ENCODE measurements at regions not wholly inside any gene's neighbourhood (a gene's known extent, or its start where the extent isn't known, plus 50 kb on each side); places are given as distances from the start of the nearest gene placed in this dataset.

- no peaks in the 10 kb centered on the region for H3K36me3 ChIP-seq (ENCODE audit: insufficient read depth in 1 of 2, low read depth in 1 of 2)
- H3K27ac ChIP-seq = no peak overlapping the region
- H3K4me3 ChIP-seq = no peak overlapping the region
- no peak for ATAC-seq
- no peaks in the 10 kb centered on the region for H3K27me3 ChIP-seq (ENCODE audit: insufficient read depth in 3 of 3, low read length in 2 of 3)
- no peaks in the 10 kb centered on the region for H3K9me3 ChIP-seq
- 72 to 76% (median 72%) methylated on average over 4 of the region's 4 CpGs for WGBS, 3 donors
- no peaks in the 10 kb centered on the region for H3K4me1 ChIP-seq
- intact Hi-C loops (cut with DNase I) = no loop called here
- no peak for DNase-seq
- TF ChIP-seq CTCF (IDR thresholded peaks at IDR 0.05) = no peak
These were observed 463.7 kb upstream of the CTNND2 start for GRCh38 chr5:12367973-12368372.

- DNase-seq (no peak), ATAC-seq (no peak)
- intact Hi-C loops (cut with DNase I) = no loop called here
These were observed 456.0 kb upstream of the CTNND2 start for GRCh38 chr5:12360218-12360617.

GRCh38 chr5:12358371-12359090, 454.3 kb upstream of the CTNND2 start:
- Histone ChIP-seq H3K9me3 (no peaks in the 10 kb centered on the region), H3K4me1 (no peaks in the 10 kb centered on the region), H3K27ac (no peak overlapping the region), H3K36me3 (ENCODE audit: insufficient read depth in 1 of 2, low read depth in 1 of 2) (no peaks in the 10 kb centered on the region), H3K27me3 (ENCODE audit: insufficient read depth in 3 of 3, low read length in 2 of 3) (no peaks in the 10 kb centered on the region), H3K4me3 (no peak overlapping the region)
- TF ChIP-seq CTCF (IDR thresholded peaks at IDR 0.05) = no peak
- DNase-seq (no peak), ATAC-seq (no peak)
- 48 to 52% (median 49%) methylated on average over 6 of the region's 6 CpGs for WGBS, 3 donors
- intact Hi-C loops (cut with DNase I) = no loop called here

More at GRCh38 chr5:12360218-12360617, 456.0 kb upstream of the CTNND2 start:
- Histone ChIP-seq H3K36me3 (ENCODE audit: insufficient read depth in 1 of 2, low read depth in 1 of 2) (no peaks in the 10 kb centered on the region), H3K27me3 (ENCODE audit: insufficient read depth in 3 of 3, low read length in 2 of 3) (no peaks in the 10 kb centered on the region), H3K9me3 (no peaks in the 10 kb centered on the region), H3K4me1 (no peaks in the 10 kb centered on the region), H3K4me3 (no peak overlapping the region), H3K27ac (no peak overlapping the region)
- 91 to 100% (median 96%) methylated on average over 1 of the region's 1 CpG for WGBS, 3 donors
- no peak for TF ChIP-seq CTCF (IDR thresholded peaks at IDR 0.05)

- ATAC-seq (no peak), DNase-seq (no peak)
- no peaks in the 10 kb centered on the region for H3K36me3 ChIP-seq (ENCODE audit: insufficient read depth in 1 of 2, low read depth in 1 of 2)
- no peaks in the 10 kb centered on the region for H3K4me1 ChIP-seq
- H3K27me3 ChIP-seq (ENCODE audit: insufficient read depth in 3 of 3, low read length in 2 of 3) = no peaks in the 10 kb centered on the region
- TF ChIP-seq CTCF (IDR thresholded peaks at IDR 0.05) = no peak
- intact Hi-C loops (cut with DNase I) = no loop called here
- WGBS, 3 donors = 40 to 48% (median 43%) methylated on average over 3 of the region's 3 CpGs
- no peaks in the 10 kb centered on the region for H3K9me3 ChIP-seq
- H3K27ac ChIP-seq = no peak overlapping the region
- H3K4me3 ChIP-seq = no peak overlapping the region
These were observed 453.4 kb upstream of the CTNND2 start for GRCh38 chr5:12357626-12358025.

GRCh38 chr5:12354686-12355085, 450.4 kb upstream of the CTNND2 start:
- H3K27me3 ChIP-seq (ENCODE audit: insufficient read depth in 3 of 3, low read length in 2 of 3) = no peaks in the 10 kb centered on the region
- no peak overlapping the region for H3K27ac ChIP-seq
- no peaks in the 10 kb centered on the region for H3K36me3 ChIP-seq (ENCODE audit: insufficient read depth in 1 of 2, low read depth in 1 of 2)
- WGBS, 3 donors = 14 to 28% (median 15%) methylated on average over 4 of the region's 4 CpGs
- intact Hi-C loops (cut with DNase I) = no loop called here
- no peaks in the 10 kb centered on the region for H3K9me3 ChIP-seq
- no peak for TF ChIP-seq CTCF (IDR thresholded peaks at IDR 0.05)
- ATAC-seq = no peak
- no peaks in the 10 kb centered on the region for H3K4me1 ChIP-seq
- no peak for DNase-seq
- H3K4me3 ChIP-seq = no peak overlapping the region
